ENCODE measurements at regions not wholly inside any gene's neighbourhood (a gene's known extent, or its start where the extent isn't known, plus 50 kb on each side); places are given as distances from the start of the nearest gene placed in this dataset.
A peak's percentile ranks its signal among the peaks of the same experiment; 100 is the strongest.

GRCh38 chr10:29183301-29183945 is 105.4 kb upstream of the LYZL1 start:
- H3K27me3 ChIP-seq, result peaks cover 0 to 4% of the 10 kb centered on the region in 2 donors
- no peaks in the 10 kb centered on the region for H3K9me3 ChIP-seq
- H3K27ac ChIP-seq, result no peak overlapping the region
- no peak overlapping the region for H3K4me3 ChIP-seq
- TF ChIP-seq, protein P1, sequence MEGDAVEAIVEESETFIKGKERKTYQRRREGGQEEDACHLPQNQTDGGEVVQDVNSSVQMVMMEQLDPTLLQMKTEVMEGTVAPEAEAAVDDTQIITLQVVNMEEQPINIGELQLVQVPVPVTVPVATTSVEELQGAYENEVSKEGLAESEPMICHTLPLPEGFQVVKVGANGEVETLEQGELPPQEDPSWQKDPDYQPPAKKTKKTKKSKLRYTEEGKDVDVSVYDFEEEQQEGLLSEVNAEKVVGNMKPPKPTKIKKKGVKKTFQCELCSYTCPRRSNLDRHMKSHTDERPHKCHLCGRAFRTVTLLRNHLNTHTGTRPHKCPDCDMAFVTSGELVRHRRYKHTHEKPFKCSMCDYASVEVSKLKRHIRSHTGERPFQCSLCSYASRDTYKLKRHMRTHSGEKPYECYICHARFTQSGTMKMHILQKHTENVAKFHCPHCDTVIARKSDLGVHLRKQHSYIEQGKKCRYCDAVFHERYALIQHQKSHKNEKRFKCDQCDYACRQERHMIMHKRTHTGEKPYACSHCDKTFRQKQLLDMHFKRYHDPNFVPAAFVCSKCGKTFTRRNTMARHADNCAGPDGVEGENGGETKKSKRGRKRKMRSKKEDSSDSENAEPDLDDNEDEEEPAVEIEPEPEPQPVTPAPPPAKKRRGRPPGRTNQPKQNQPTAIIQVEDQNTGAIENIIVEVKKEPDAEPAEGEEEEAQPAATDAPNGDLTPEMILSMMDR (IDR thresholded peaks at IDR 0.05), result no peak
- no peaks in the 10 kb centered on the region for H3K36me3 ChIP-seq
- H3K4me1 ChIP-seq, result no peaks in the 10 kb centered on the region
- intact Hi-C loops (cut with DNase I; ENCODE audit: low total_unique reads), result no loop called here
- DNase-seq, result no peak

DNA sequence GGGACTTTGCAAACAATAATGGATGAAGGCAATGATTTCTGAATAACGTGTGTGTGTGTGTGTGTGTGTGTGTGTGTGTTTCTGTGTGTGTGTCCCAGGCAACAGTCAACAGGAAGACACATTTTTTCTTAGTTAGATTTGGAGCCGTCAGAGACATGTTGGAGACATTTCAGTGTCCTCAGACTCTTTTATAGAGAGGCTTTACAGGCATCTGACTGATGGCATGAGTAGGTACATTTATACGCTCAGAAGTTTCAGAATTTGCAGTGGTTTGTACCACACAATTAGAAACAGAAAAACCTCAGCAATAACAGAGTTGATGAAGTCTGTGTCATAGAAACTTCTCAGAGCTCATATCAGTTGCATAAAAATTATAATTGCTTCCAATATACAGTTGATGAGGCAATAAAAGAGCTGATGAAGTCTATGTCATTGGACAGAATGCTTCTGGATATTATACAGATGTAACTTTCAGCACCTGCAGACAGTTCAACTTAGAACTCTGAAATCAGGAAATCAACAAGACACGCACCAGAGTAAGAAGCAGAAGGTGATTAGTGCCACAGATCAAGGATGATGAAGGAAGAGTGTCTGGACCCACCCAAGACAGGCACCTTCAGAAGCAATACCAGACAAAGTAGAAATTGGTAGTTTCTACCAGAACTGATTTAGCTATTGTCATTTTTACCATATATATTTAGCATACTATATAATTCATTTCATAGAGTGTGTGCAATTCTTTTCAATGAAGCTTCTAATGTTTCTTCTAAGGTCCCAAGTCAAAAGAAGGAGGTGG is 104.5 kb upstream of the LYZL1 start:
- intact Hi-C loops (cut with DNase I; ENCODE audit: low total_unique reads), result no loop called here
- Histone ChIP-seq H3K36me3 (no peaks in the 10 kb centered on the region), H3K27ac (no peak overlapping the region), H3K4me1 (peaks cover 0 to 8% (median 3%) of the 10 kb centered on the region in 4 donors), H3K4me3 (no peak overlapping the region), H3K27me3 (peaks cover 0 to 4% of the 10 kb centered on the region in 2 donors), H3K9me3 (no peaks in the 10 kb centered on the region)
- DNase-seq, result no peak
- TF ChIP-seq, protein P1 (IDR thresholded peaks at IDR 0.05), result no peak

DNA sequence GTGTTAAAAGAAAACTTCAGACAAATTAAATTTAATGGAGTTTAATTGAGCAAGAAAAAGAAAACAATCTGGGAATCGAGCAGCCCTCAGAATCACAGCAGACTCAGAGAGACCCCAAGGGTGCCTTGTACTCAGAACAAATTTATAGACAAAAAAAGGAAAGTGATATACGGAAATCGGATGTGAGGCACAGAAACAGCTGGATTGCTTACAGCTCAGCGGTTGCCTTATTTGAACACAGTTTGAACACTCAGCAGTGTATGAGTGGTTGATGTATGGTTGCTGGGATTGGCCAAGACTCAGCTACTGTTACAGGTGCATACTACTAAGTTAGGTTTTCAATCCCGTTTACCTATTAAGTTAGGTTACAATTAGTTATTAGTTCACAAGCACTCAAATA is 103.8 kb upstream of the LYZL1 start:
- Histone ChIP-seq H3K9me3 (no peaks in the 10 kb centered on the region), H3K27me3 (peaks cover 0 to 4% of the 10 kb centered on the region in 2 donors), H3K27ac (no peak overlapping the region), H3K4me1 (peaks cover 0 to 10% (median 4%) of the 10 kb centered on the region in 4 donors), H3K4me3 (no peak overlapping the region), H3K36me3 (no peaks in the 10 kb centered on the region)
- TF ChIP-seq, protein P1 (IDR thresholded peaks at IDR 0.05), result no peak
- intact Hi-C loops (cut with DNase I; ENCODE audit: low total_unique reads), result no loop called here
- no peak for DNase-seq

DNA sequence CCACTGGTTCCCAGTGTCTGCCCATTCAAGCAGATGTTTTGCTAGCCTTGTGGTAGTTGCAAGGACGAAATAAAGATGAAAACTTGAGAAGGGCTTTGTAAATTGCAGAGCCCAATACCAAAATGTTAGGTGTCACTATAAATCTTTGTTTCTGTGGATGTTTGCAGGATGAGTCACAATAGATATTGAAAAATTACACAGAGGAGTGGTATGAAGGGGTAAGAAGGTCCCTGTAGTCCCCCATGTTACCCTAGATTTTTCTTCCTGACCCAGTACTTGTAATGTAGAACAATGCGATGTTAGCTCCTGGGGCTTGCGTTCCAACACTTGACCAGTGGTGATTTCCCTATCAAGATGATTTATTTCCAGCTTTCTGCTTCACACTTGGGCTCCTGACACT is 102.6 kb upstream of the LYZL1 start:
- no peak for DNase-seq
- H3K4me1 ChIP-seq, result peaks cover 0 to 10% (median 4%) of the 10 kb centered on the region in 4 donors
- H3K36me3 ChIP-seq, result no peaks in the 10 kb centered on the region
- no peak overlapping the region for H3K4me3 ChIP-seq
- TF ChIP-seq, protein P1 (IDR thresholded peaks at IDR 0.05), result no peak
- peaks cover 0 to 4% of the 10 kb centered on the region in 2 donors for H3K27me3 ChIP-seq
- H3K27ac ChIP-seq, result no peak overlapping the region
- H3K9me3 ChIP-seq, result no peaks in the 10 kb centered on the region
- intact Hi-C loops (cut with DNase I; ENCODE audit: low total_unique reads), result no loop called here

- no peaks in the 10 kb centered on the region for H3K36me3 ChIP-seq
- peak in 1 of 2 donors; percentile 71 for DNase-seq
- H3K4me3 ChIP-seq, result no peak overlapping the region
- no peak overlapping the region for H3K27ac ChIP-seq
- TF ChIP-seq, protein P1 (IDR thresholded peaks at IDR 0.05), result no peak
- no peaks in the 10 kb centered on the region for H3K27me3 ChIP-seq
- intact Hi-C loops (cut with DNase I; ENCODE audit: low total_unique reads), result no loop called here
- no peaks in the 10 kb centered on the region for H3K9me3 ChIP-seq
- peaks cover 0 to 10% (median 4%) of the 10 kb centered on the region in 4 donors for H3K4me1 ChIP-seq
Observed at GRCh38 chr10:29189256-29189655, 99.6 kb upstream of the LYZL1 start.
